Endodermal cell (in vitro differentiated cells): ENCODE measurements at regions not wholly inside any gene's neighbourhood (a gene's known extent, or its start where the extent isn't known, plus 50 kb on each side); places are given as distances from the start of the nearest gene placed in this dataset.

Source experiments
- DNase-seq: peaks from one replicate; pipeline ENCODE4 v3.0.0-alpha.2; 2017
- H3K27ac ChIP-seq: 2 replicates; pipeline ENCODE4 v1.5.1; 2013; ENCODE audit warnings: mild to moderate bottlenecking, low read depth, low read length, moderate library complexity
- H3K27me3 ChIP-seq: 2 replicates; pipeline ENCODE4 v1.6.1; 2013; ENCODE audit warnings: mild to moderate bottlenecking, low read length, moderate library complexity; ENCODE audit not compliant: insufficient read depth, control insufficient read depth, poor library complexity, severe bottlenecking
- H3K36me3 ChIP-seq: 2 replicates; pipeline ENCODE4 v1.7.0; 2013; ENCODE audit warnings: mild to moderate bottlenecking, low read length, moderate library complexity; ENCODE audit not compliant: control insufficient read depth, insufficient read depth
- H3K4me1 ChIP-seq: one replicate; pipeline ENCODE4 v1.7.0; 2013; ENCODE audit warnings: low read length; ENCODE audit not compliant: control insufficient read depth, insufficient read depth
- H3K4me3 ChIP-seq: 2 replicates; pipeline ENCODE4 v1.5.1; 2013; ENCODE audit warnings: mild to moderate bottlenecking, low read length, moderate library complexity
- H3K9ac ChIP-seq: 2 replicates; pipeline ENCODE4 v1.6.1; 2013; ENCODE audit warnings: mild to moderate bottlenecking, low read length, moderate library complexity; ENCODE audit not compliant: poor library complexity, severe bottlenecking; ENCODE audit errors: extremely low read depth
- H3K9me3 ChIP-seq: 2 replicates; pipeline ENCODE4 v1.6.1; 2013; ENCODE audit warnings: mild to moderate bottlenecking, low read length, moderate library complexity; ENCODE audit not compliant: control insufficient read depth
- H3K27ac Mint-ChIP-seq: 2 replicates; pipeline ENCODE4 v1.8.0; 2020; ENCODE audit warnings: mixed read lengths
- H3K27me3 Mint-ChIP-seq: 2 replicates; pipeline ENCODE4 v1.8.0; 2021; ENCODE audit warnings: mild to moderate bottlenecking, mixed read lengths; ENCODE audit not compliant: insufficient read depth
- H3K36me3 Mint-ChIP-seq: 2 replicates; pipeline ENCODE4 v1.8.0; 2020; ENCODE audit warnings: low read depth, mixed read lengths
- H3K4me1 Mint-ChIP-seq: 2 replicates; pipeline ENCODE4 v1.8.0; 2020; ENCODE audit warnings: mixed read lengths
- H3K4me3 Mint-ChIP-seq: 2 replicates; pipeline ENCODE4 v1.8.0; 2020; ENCODE audit warnings: mild to moderate bottlenecking, moderate library complexity, mixed read lengths
- H3K9me3 Mint-ChIP-seq: 2 replicates; pipeline ENCODE4 v1.8.0; 2020; ENCODE audit warnings: mild to moderate bottlenecking, mixed read lengths
- WGBS, 2 experiments: methylation state at CpG; one replicate each; pipeline versions ENCODE4 v1.1.5 to v1.1.7; 2013; ENCODE audit warnings: missing lambda C conversion rate in 2 of 2, mixed read lengths in 1 of 2; ENCODE audit not compliant: insufficient coverage in 1 of 2, insufficient read length in 1 of 2; 5-methylcytosine and 5-hydroxymethylcytosine counted together
- TF ChIP-seq, protein P1 (sequence below): fragments of 200-600 bp; sonication (generic); conservative IDR thresholded peaks from 2 replicates; pipeline ENCODE4 v1.5.0; 2021; ENCODE audit warnings: antibody characterized with exemption, mild to moderate bottlenecking

DNA sequence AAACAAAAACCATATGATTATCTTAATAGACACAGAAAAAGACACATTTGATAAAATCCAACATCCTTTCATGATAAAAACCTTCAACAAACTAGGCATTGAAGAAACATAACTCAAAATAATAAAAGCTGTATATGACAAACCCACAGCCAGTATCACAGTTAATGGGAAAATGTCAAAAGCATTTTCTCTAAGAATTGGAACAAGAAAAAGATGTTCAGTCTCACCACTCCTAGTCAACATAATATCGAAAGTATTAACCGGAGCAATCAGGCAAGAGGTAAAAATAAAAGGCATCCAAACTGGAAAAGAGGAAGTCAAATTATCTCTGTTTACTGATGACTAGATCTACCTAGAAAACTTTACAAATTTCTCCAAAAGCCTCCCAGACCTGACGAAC lies 684.2 kb upstream of the SPRY2 start:
- Mint-ChIP-seq H3K27me3 (no peaks in the 10 kb centered on the region), H3K4me3 (no peak overlapping the region), H3K27ac (no peak overlapping the region), H3K4me1 (no peaks in the 10 kb centered on the region), H3K9me3 (peaks cover 9% of the 10 kb centered on the region), H3K36me3 (no peaks in the 10 kb centered on the region)
- no peak for DNase-seq
- Histone ChIP-seq H3K9me3 (peaks cover 13% of the 10 kb centered on the region), H3K4me1 (no peaks in the 10 kb centered on the region), H3K9ac (no peak overlapping the region), H3K27me3 (no peaks in the 10 kb centered on the region), H3K27ac (no peak overlapping the region), H3K36me3 (no peaks in the 10 kb centered on the region), H3K4me3 (no peak overlapping the region)
- 89 to 100% methylated on average over 1 to 3 of the region's 3 CpGs for WGBS, 2 experiments
- TF ChIP-seq, protein P1, sequence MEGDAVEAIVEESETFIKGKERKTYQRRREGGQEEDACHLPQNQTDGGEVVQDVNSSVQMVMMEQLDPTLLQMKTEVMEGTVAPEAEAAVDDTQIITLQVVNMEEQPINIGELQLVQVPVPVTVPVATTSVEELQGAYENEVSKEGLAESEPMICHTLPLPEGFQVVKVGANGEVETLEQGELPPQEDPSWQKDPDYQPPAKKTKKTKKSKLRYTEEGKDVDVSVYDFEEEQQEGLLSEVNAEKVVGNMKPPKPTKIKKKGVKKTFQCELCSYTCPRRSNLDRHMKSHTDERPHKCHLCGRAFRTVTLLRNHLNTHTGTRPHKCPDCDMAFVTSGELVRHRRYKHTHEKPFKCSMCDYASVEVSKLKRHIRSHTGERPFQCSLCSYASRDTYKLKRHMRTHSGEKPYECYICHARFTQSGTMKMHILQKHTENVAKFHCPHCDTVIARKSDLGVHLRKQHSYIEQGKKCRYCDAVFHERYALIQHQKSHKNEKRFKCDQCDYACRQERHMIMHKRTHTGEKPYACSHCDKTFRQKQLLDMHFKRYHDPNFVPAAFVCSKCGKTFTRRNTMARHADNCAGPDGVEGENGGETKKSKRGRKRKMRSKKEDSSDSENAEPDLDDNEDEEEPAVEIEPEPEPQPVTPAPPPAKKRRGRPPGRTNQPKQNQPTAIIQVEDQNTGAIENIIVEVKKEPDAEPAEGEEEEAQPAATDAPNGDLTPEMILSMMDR: no peak

DNA sequence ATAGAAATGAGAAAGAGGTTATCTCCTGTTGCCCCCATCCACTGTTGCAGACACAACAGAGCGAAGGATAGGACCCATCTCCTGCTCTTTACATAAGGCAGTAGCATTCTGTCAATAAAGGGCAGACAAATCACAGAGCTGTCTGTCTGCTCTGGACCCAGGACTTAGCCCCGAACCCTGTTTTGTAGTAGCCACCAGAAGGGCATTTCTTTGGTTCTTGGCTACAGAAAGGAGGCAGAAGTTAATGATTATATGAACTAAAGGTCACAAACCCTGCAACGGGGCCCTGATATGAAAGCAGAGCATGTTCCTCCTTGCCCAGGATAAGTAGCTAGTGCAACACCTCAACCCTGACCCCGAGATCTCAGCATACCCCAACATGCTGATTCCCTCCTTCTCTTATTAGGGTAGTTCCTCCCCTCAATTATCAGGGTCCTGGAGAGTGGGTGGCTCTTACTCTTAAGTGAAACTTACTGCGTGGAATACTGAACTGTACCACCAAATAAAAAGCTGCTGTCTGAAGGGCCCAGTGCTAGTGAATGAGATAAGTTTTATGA lies 680.4 kb upstream of the SPRY2 start:
- H3K9me3 ChIP-seq: peaks cover 9% of the 10 kb centered on the region
- H3K4me3 ChIP-seq: no peak overlapping the region
- Mint-ChIP-seq H3K4me3 (no peak overlapping the region), H3K9me3 (peaks cover 7% of the 10 kb centered on the region), H3K36me3 (no peaks in the 10 kb centered on the region), H3K27ac (no peak overlapping the region), H3K4me1 (no peaks in the 10 kb centered on the region), H3K27me3 (no peaks in the 10 kb centered on the region)
- H3K9ac ChIP-seq: no peak overlapping the region
- no peak for DNase-seq
- no peaks in the 10 kb centered on the region for H3K36me3 ChIP-seq
- no peak overlapping the region for H3K27ac ChIP-seq
- TF ChIP-seq, protein P1: no peak
- no peaks in the 10 kb centered on the region for H3K4me1 ChIP-seq
- H3K27me3 ChIP-seq: no peaks in the 10 kb centered on the region
- 94 to 100% methylated on average over 3 to 5 of the region's 5 CpGs for WGBS, 2 experiments

DNA sequence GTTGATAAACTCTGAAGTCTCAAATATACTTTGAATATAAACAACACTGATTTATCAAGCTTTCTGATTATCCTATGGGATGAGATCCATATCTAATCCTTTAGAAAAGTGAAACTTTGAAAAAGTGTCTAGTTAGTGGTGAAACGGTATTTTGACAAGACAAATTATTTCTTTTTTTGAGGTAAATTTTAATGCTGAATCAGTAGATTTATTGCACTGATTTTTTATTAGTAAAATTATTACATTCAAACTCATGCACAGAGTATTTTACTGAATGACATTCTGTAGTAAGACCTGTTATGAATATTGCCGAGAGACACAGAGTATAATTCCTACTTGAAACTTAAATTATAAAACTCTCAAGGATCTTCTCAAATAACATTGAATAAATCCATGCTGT lies 679.1 kb upstream of the SPRY2 start:
- Mint-ChIP-seq H3K9me3 (peaks cover 5% of the 10 kb centered on the region), H3K4me1 (no peaks in the 10 kb centered on the region), H3K36me3 (no peaks in the 10 kb centered on the region), H3K4me3 (no peak overlapping the region), H3K27me3 (no peaks in the 10 kb centered on the region), H3K27ac (no peak overlapping the region)
- Histone ChIP-seq H3K27ac (no peak overlapping the region), H3K9me3 (peaks cover 8% of the 10 kb centered on the region), H3K27me3 (no peaks in the 10 kb centered on the region), H3K4me3 (no peak overlapping the region), H3K4me1 (no peaks in the 10 kb centered on the region), H3K9ac (no peak overlapping the region), H3K36me3 (no peaks in the 10 kb centered on the region)
- WGBS, 2 experiments: 96% methylated on average over 2 of the region's 2 CpGs; no CpG with 5 or more reads in 1 of the 2 experiments
- TF ChIP-seq, protein P1: no peak
- DNase-seq: no peak
